Natural killer cell (primary cell): ENCODE measurements at regions not wholly inside any gene's neighbourhood (a gene's known extent, or its start where the extent isn't known, plus 50 kb on each side); places are given as distances from the start of the nearest gene placed in this dataset.
A peak's percentile ranks its signal among the peaks of the same experiment; 100 is the strongest.

Experiments used
- ATAC-seq, 3 donors: fragments of 150-1000 bp in 2 of 3; fragments of 200-7000 bp in 1 of 3; cut with Tn5 transposase; 1 replicate in 1 of 3; 2 replicates in 2 of 3; pipeline ENCODE4 v1.10.0; 2021; ENCODE audit warnings: mild to moderate bottlenecking in 2 of 3, moderate library complexity in 2 of 3
- DNase-seq, 2 donors: peaks; one replicate each; pipeline versions ENCODE4 v3.0.0 to v3.0.0-alpha.2; 2013 to 2021; ENCODE audit warnings: mixed read lengths in 1 of 2
- H3K27ac ChIP-seq: one replicate; pipeline ENCODE4 v1.5.1; 2013; ENCODE audit warnings: mild to moderate bottlenecking, low read length
- H3K27me3 ChIP-seq: one replicate; pipeline ENCODE4 v1.6.1; 2013; ENCODE audit warnings: low read length; ENCODE audit not compliant: control insufficient read depth, insufficient read depth
- H3K36me3 ChIP-seq: one replicate; pipeline ENCODE4 v1.6.1; 2013; ENCODE audit warnings: low read length; ENCODE audit not compliant: control insufficient read depth, insufficient read depth
- H3K4me1 ChIP-seq: one replicate; pipeline ENCODE4 v1.6.1; 2013; ENCODE audit warnings: low read length; ENCODE audit not compliant: control insufficient read depth, insufficient read depth
- H3K4me3 ChIP-seq: one replicate; pipeline ENCODE4 v1.5.1; 2013; ENCODE audit warnings: low read length
- H3K9me3 ChIP-seq: one replicate; pipeline ENCODE4 v1.6.1; 2013; ENCODE audit warnings: low read length; ENCODE audit not compliant: control insufficient read depth, insufficient read depth
- H3K27ac Mint-ChIP-seq, 2 donors: one replicate each; pipeline ENCODE4 v1.8.0; 2022; ENCODE audit warnings: mild to moderate bottlenecking in 2 of 2, mixed read lengths in 2 of 2, moderate library complexity in 1 of 2
- H3K27me3 Mint-ChIP-seq, 2 donors: one replicate each; pipeline ENCODE4 v1.8.0; 2022; ENCODE audit warnings: low read depth in 2 of 2, mixed read lengths in 2 of 2
- H3K36me3 Mint-ChIP-seq: one replicate; pipeline ENCODE4 v1.8.0; 2022; ENCODE audit warnings: mixed read lengths
- H3K4me1 Mint-ChIP-seq, 2 donors: one replicate each; pipeline ENCODE4 v1.8.0; 2022; ENCODE audit warnings: mixed read lengths in 2 of 2
- H3K4me3 Mint-ChIP-seq: one replicate; pipeline ENCODE4 v1.8.0; 2022; ENCODE audit warnings: mild to moderate bottlenecking, moderate library complexity, mixed read lengths
- H3K9me3 Mint-ChIP-seq, 2 donors: one replicate each; pipeline ENCODE4 v1.8.0; 2022; ENCODE audit warnings: mixed read lengths in 2 of 2
- CTCF ChIP-seq: fragments of 200-600 bp; IDR thresholded peaks from one replicate; pipeline ENCODE4 v1.8.0; 2022; ENCODE audit warnings: antibody characterized with exemption
- WGBS: methylation state at CpG from one replicate; pipeline ENCODE4 v1.1.7; 2013; ENCODE audit warnings: missing lambda C conversion rate; ENCODE audit not compliant: insufficient coverage; 5-methylcytosine and 5-hydroxymethylcytosine counted together
- intact Hi-C: fragments of 100-400 bp; cut with micrococcal nuclease; formaldehyde crosslinking; loops from one replicate; pipeline ENCODE4 v1.14.2; 2022

DNA sequence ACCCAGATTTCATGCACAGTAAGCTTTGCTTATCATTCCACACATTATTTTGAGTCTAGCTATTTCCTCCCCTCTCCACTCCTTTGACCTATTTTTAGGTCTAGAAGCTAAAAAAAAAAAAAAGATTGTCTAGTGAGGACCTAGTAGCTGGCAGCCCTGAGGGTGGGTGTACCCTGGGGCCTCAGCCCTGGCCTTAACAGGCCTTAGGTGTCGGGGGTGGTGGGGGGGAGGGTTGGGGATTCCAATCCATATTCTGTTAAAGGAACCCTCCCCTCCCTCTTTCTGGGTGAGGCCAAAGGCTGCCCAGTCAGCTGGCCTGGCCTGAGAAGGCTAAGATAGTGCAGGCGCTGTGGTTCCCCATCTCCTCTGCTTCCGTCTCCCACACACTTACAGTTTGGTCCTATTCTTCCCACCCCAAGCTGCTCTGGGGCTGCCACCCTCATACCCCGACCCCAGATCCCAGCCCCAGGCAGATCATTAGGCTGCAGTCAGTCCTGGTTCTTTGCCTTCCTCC is 65.5 kb upstream of the HK2 start:
- DNase-seq (no peak), ATAC-seq (no peak)
- Histone ChIP-seq H3K4me1 (peaks cover 3% of the 10 kb centered on the region), H3K9me3 (no peaks in the 10 kb centered on the region), H3K27me3 (no peaks in the 10 kb centered on the region), H3K36me3 (no peaks in the 10 kb centered on the region), H3K4me3 (no peak overlapping the region), H3K27ac (no peak overlapping the region)
- H3K27me3 Mint-ChIP-seq = no peaks in the 10 kb centered on the region
- intact Hi-C loops = no loop called here
- no peak for TF ChIP-seq CTCF
- 80% methylated on average over 3 of the region's 4 CpGs for WGBS
- H3K27ac Mint-ChIP-seq = no peak overlapping the region
- no peaks in the 10 kb centered on the region for H3K9me3 Mint-ChIP-seq
- H3K4me3 Mint-ChIP-seq = no peak overlapping the region
- H3K36me3 Mint-ChIP-seq = no peaks in the 10 kb centered on the region
- peaks cover 0 to 7% of the 10 kb centered on the region in 2 donors for H3K4me1 Mint-ChIP-seq

DNA sequence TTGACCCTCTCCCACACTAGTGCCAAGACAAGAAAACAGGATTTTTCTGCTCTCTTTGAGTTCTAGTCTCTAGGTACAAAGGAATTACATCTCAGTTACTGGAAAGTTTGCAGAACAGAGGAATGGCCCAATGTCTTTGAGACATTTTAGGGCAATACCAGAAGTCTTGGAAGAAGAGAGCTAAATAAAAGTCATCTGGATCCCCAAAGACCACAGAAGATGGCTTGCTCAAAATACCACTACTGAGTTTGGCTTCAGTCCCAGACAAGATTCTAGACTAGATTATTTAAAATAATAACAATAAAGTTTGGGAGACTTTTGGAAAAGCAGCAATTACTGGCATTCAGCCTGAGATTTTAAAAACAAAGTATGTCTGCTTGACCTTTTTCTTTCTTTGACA is 61.9 kb upstream of the HK2 start:
- intact Hi-C loops = no loop called here
- Histone ChIP-seq H3K36me3 (no peaks in the 10 kb centered on the region), H3K4me3 (no peak overlapping the region), H3K27me3 (no peaks in the 10 kb centered on the region), H3K27ac (no peak overlapping the region), H3K9me3 (no peaks in the 10 kb centered on the region), H3K4me1 (peaks cover 2% of the 10 kb centered on the region)
- H3K4me1 Mint-ChIP-seq = no peaks in the 10 kb centered on the region
- H3K27me3 Mint-ChIP-seq = no peaks in the 10 kb centered on the region
- no peak for DNase-seq
- H3K36me3 Mint-ChIP-seq = no peaks in the 10 kb centered on the region
- no peak for TF ChIP-seq CTCF
- ATAC-seq = no peak
- H3K9me3 Mint-ChIP-seq = no peaks in the 10 kb centered on the region
- H3K27ac Mint-ChIP-seq = no peak overlapping the region
- no peak overlapping the region for H3K4me3 Mint-ChIP-seq

DNA sequence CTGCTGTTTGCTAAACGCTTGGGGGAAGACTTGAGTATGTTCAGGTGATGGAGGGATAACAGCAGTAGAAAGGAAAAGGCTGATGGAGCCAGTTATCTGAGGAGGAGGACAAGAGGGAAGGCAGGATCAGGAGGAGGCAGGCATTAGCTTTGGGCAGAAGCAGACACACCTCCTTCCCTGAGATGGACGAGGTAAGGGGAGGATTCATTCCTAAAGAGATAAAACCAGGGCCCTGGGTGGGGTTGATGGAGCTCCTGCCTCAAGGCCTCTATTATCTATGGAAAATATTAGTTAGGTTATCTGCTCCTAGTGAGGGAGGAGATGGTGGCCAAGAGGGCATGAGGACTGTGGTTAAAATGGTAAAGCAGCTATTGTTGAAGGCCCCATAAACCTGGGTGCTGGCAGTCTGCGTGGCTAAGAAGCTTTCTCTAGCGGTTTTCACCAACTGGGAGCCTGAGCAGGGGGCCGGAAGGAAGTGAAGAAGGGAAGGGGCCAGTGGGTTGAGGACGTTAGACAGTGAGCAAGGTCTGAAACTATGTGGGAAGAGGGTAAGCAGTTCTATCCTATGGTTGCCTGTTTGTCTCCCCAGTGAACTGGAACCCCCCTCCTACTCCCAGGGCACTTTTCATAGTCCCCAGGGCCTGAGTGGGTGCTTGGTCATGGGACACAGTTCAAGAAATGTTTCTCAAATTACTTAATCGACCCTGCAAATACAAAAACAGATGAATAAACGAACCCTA is 56.6 kb upstream of the HK2 start:
- no peaks in the 10 kb centered on the region for H3K9me3 ChIP-seq
- intact Hi-C loops = no loop called here
- Mint-ChIP-seq H3K27ac (no peak overlapping the region), H3K36me3 (no peaks in the 10 kb centered on the region), H3K27me3 (no peaks in the 10 kb centered on the region), H3K4me3 (no peak overlapping the region), H3K9me3 (no peaks in the 10 kb centered on the region), H3K4me1 (no peaks in the 10 kb centered on the region)
- H3K4me3 ChIP-seq = no peak overlapping the region
- H3K27me3 ChIP-seq = no peaks in the 10 kb centered on the region
- 56% methylated on average over 8 of the region's 8 CpGs for WGBS
- no peaks in the 10 kb centered on the region for H3K36me3 ChIP-seq
- TF ChIP-seq CTCF = no peak
- H3K27ac ChIP-seq = no peak overlapping the region
- ATAC-seq = no peak
- peak in 1 of 2 donors; percentile 7 for DNase-seq
- H3K4me1 ChIP-seq = peaks cover 8% of the 10 kb centered on the region
